ENCODE measurements at regions not wholly inside any gene's neighbourhood (a gene's known extent, or its start where the extent isn't known, plus 50 kb on each side); places are given as distances from the start of the nearest gene placed in this dataset.

GRCh38 chr5:119991625-119992024 is 362.3 kb downstream of the FAM170A start:
- Mint-ChIP-seq H3K27ac (no peak overlapping the region), H3K4me1 (ENCODE audit: low read depth) (no peaks in the 10 kb centered on the region), H3K36me3 (no peaks in the 10 kb centered on the region), H3K27me3 (no peaks in the 10 kb centered on the region), H3K4me3 (no peak overlapping the region), H3K9me3 (peaks cover 26% of the 10 kb centered on the region)
- POLR2A ChIA-PET, result no interaction called here
- DNase-seq, result no peak
- CTCF ChIA-PET, result no interaction called here
- intact Hi-C loops (cut with micrococcal nuclease), result no loop called here

DNA sequence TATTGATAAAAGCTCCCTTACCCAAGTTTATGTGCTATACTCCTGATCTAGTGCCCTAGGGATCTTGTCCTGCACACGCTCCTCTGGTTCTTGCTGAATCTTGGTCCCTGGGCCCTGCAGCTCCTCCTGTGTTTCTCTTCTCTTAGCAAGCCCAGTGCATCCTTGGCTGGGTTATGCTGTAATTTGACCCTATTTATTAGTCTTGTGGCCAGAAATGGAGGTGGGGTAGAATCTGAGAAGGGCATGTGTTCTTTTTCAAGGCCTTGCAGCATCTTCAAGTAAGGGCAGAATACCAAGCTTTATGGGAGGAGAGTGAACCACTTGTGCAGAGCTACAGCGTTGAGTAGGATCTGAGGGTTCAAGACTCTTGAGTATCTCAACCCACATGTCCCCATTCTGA is 366.8 kb downstream of the FAM170A start:
- no peak overlapping the region for H3K27ac Mint-ChIP-seq
- CTCF ChIA-PET, result no interaction called here

GRCh38 chr5:120007598-120007997 is 378.2 kb downstream of the FAM170A start:
- intact Hi-C loops (cut with micrococcal nuclease), result no loop called here
- CTCF ChIA-PET, result no interaction called here
- H3K36me3 Mint-ChIP-seq, result no peaks in the 10 kb centered on the region
- no peaks in the 10 kb centered on the region for H3K9me3 Mint-ChIP-seq
- H3K4me1 Mint-ChIP-seq (ENCODE audit: low read depth), result no peaks in the 10 kb centered on the region
- peaks cover 1% of the 10 kb centered on the region for H3K27me3 Mint-ChIP-seq
- DNase-seq, result no peak
- no peak overlapping the region for H3K27ac Mint-ChIP-seq
- no peak overlapping the region for H3K4me3 Mint-ChIP-seq
- POLR2A ChIA-PET, result no interaction called here

More for the DNA sequence above, 366.8 kb downstream of the FAM170A start:
- Mint-ChIP-seq H3K4me3 (no peak overlapping the region), H3K27me3 (no peaks in the 10 kb centered on the region), H3K4me1 (ENCODE audit: low read depth) (no peaks in the 10 kb centered on the region), H3K9me3 (no peaks in the 10 kb centered on the region), H3K36me3 (no peaks in the 10 kb centered on the region)
- DNase-seq, result no peak
- POLR2A ChIA-PET, result no interaction called here
- intact Hi-C loops (cut with micrococcal nuclease), result no loop called here

GRCh38 chr5:120012431-120012830 is 383.1 kb downstream of the FAM170A start:
- Mint-ChIP-seq H3K36me3 (no peaks in the 10 kb centered on the region), H3K27ac (no peak overlapping the region), H3K9me3 (no peaks in the 10 kb centered on the region), H3K4me1 (ENCODE audit: low read depth) (no peaks in the 10 kb centered on the region), H3K27me3 (no peaks in the 10 kb centered on the region), H3K4me3 (no peak overlapping the region)
- DNase-seq, result no peak
- intact Hi-C loops (cut with micrococcal nuclease), result no loop called here
- ChIA-PET CTCF (no interaction called here), POLR2A (no interaction called here)

DNA sequence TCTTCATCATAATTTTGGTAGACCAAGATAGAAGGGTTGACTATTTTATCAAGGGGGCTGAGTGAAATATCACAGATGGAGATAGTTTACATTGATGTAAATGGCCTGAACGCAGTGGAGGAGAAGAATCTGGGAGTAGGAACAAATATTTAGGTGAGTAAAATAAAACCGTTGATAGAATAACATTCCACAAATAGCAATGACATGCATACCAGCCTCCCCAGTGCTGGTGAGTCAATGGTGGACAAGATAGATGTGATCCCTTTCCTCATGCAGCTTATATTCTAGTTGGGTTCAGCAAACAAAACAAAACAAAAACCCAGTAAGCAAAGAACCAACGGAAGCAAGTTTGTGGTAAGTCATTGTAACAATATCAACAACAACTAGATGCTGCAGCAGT is 385.2 kb downstream of the FAM170A start:
- Mint-ChIP-seq H3K27ac (no peak overlapping the region), H3K9me3 (no peaks in the 10 kb centered on the region), H3K4me1 (ENCODE audit: low read depth) (no peaks in the 10 kb centered on the region), H3K4me3 (no peak overlapping the region), H3K36me3 (no peaks in the 10 kb centered on the region), H3K27me3 (no peaks in the 10 kb centered on the region)
- DNase-seq, result no peak
- CTCF ChIA-PET, result no interaction called here
- intact Hi-C loops (cut with micrococcal nuclease), result no loop called here
- POLR2A ChIA-PET, result no interaction called here

- Mint-ChIP-seq H3K4me3 (no peak overlapping the region), H3K27ac (no peak overlapping the region), H3K36me3 (no peaks in the 10 kb centered on the region), H3K27me3 (no peaks in the 10 kb centered on the region), H3K4me1 (ENCODE audit: low read depth) (no peaks in the 10 kb centered on the region), H3K9me3 (no peaks in the 10 kb centered on the region)
- POLR2A ChIA-PET, result interaction anchor here (0.6 kb wide), 1 partner anchor 109 kb away, joined by 5 read pairs; no protein-coding TSS in a partner anchor
- CTCF ChIA-PET, result no interaction called here
- no peak for DNase-seq
- intact Hi-C loops (cut with micrococcal nuclease), result no loop called here
Observed at GRCh38 chr5:120016717-120017382, 387.5 kb downstream of the FAM170A start.

- Mint-ChIP-seq H3K27ac (no peak overlapping the region), H3K9me3 (no peaks in the 10 kb centered on the region), H3K36me3 (no peaks in the 10 kb centered on the region), H3K27me3 (no peaks in the 10 kb centered on the region), H3K4me3 (no peak overlapping the region), H3K4me1 (ENCODE audit: low read depth) (no peaks in the 10 kb centered on the region)
- intact Hi-C loops (cut with micrococcal nuclease), result no loop called here
- DNase-seq, result no peak
- ChIA-PET POLR2A (no interaction called here), CTCF (no interaction called here)
Observed at GRCh38 chr5:120017513-120017912, 388.2 kb downstream of the FAM170A start.

GRCh38 chr5:120035181-120035580 is 405.8 kb downstream of the FAM170A start:
- CTCF ChIA-PET, result no interaction called here
- DNase-seq, result no peak

GRCh38 chr5:120035815-120036577 is 406.6 kb downstream of the FAM170A start:
- no peak for DNase-seq
- Mint-ChIP-seq H3K27ac (no peak overlapping the region), H3K27me3 (no peaks in the 10 kb centered on the region), H3K36me3 (no peaks in the 10 kb centered on the region), H3K4me3 (no peak overlapping the region), H3K9me3 (peaks cover 2% of the 10 kb centered on the region), H3K4me1 (ENCODE audit: low read depth) (no peaks in the 10 kb centered on the region)
- intact Hi-C loops (cut with micrococcal nuclease), result no loop called here
- ChIA-PET CTCF (no interaction called here), POLR2A (no interaction called here)

More at GRCh38 chr5:120035181-120035580, 405.8 kb downstream of the FAM170A start:
- Mint-ChIP-seq H3K4me3 (no peak overlapping the region), H3K4me1 (ENCODE audit: low read depth) (no peaks in the 10 kb centered on the region), H3K27me3 (no peaks in the 10 kb centered on the region), H3K36me3 (no peaks in the 10 kb centered on the region), H3K27ac (no peak overlapping the region), H3K9me3 (peaks cover 2% of the 10 kb centered on the region)
- POLR2A ChIA-PET, result no interaction called here
- intact Hi-C loops (cut with micrococcal nuclease), result no loop called here

- Mint-ChIP-seq H3K36me3 (no peaks in the 10 kb centered on the region), H3K9me3 (peaks cover 2% of the 10 kb centered on the region), H3K27ac (no peak overlapping the region), H3K27me3 (no peaks in the 10 kb centered on the region), H3K4me3 (no peak overlapping the region), H3K4me1 (ENCODE audit: low read depth) (no peaks in the 10 kb centered on the region)
- ChIA-PET POLR2A (no interaction called here), CTCF (no interaction called here)
- DNase-seq, result no peak
- intact Hi-C loops (cut with micrococcal nuclease), result no loop called here
Observed at GRCh38 chr5:120037451-120037850, 408.1 kb downstream of the FAM170A start.

- ChIA-PET CTCF (no interaction called here), POLR2A (no interaction called here)
- DNase-seq, result no peak
- Mint-ChIP-seq H3K4me1 (ENCODE audit: low read depth) (no peaks in the 10 kb centered on the region), H3K27me3 (no peaks in the 10 kb centered on the region), H3K27ac (no peak overlapping the region), H3K4me3 (no peak overlapping the region), H3K9me3 (peaks cover 2% of the 10 kb centered on the region), H3K36me3 (no peaks in the 10 kb centered on the region)
- intact Hi-C loops (cut with micrococcal nuclease), result no loop called here
Observed at GRCh38 chr5:120039111-120039510, 409.8 kb downstream of the FAM170A start.

DNA sequence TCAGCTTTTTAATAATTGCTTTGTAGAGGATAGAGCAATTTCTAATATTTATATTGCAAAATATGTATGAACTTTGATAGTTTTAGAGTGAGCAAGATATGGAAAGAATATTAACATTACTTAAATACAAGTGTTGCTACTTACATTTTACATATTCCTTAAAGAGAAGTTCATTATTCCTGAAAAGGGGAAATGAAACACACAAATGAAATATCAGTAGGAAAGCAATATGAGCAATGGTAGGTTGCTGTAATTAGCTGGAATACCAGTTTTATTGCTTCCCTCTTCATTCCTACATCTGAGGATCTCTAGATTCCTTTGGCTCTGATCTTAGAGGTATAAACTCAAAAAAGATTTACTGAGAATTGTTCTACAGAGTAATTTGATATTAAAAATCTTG is 414.1 kb downstream of the FAM170A start:
- ChIA-PET CTCF (no interaction called here), POLR2A (no interaction called here)
- DNase-seq, result no peak
- no peak overlapping the region for H3K4me3 Mint-ChIP-seq
- H3K9me3 Mint-ChIP-seq, result peaks cover 2% of the 10 kb centered on the region
- H3K4me1 Mint-ChIP-seq (ENCODE audit: low read depth), result no peaks in the 10 kb centered on the region
- no peaks in the 10 kb centered on the region for H3K27me3 Mint-ChIP-seq
- intact Hi-C loops (cut with micrococcal nuclease), result no loop called here
- H3K27ac Mint-ChIP-seq, result no peak overlapping the region
- H3K36me3 Mint-ChIP-seq, result no peaks in the 10 kb centered on the region
